PC-9 (cell line): ENCODE measurements at regions not wholly inside any gene's neighbourhood (a gene's known extent, or its start where the extent isn't known, plus 50 kb on each side); places are given as distances from the start of the nearest gene placed in this dataset.
"Not testable (repeated sequence)": the region's sequence is repeated elsewhere in the genome, so short reads cannot be mapped to it uniquely, and the experiment has no call there.

ENCODE experiments used
- CTCF ChIP-seq: fragments of 200-600 bp; sonication (generic); conservative IDR thresholded peaks from 2 replicates; pipeline ENCODE4 v1.6.1; 2017; ENCODE audit warnings: mixed run types, antibody characterized with exemption, mild to moderate bottlenecking, moderate library complexity
- EZH2 ChIP-seq: fragments of 200-600 bp; sonication (generic); IDR thresholded peaks from 2 replicates; pipeline ENCODE4 v1.8.0; 2017; ENCODE audit warnings: antibody characterized with exemption, low read depth

GRCh38 chr2:15824467-15824866, 115.9 kb upstream of the MYCN start:
- TF ChIP-seq CTCF, EZH2: not testable (repeated sequence)
